Naive thymus-derived CD4-positive, alpha-beta T cell (primary cell): ENCODE measurements at regions not wholly inside any gene's neighbourhood (a gene's known extent, or its start where the extent isn't known, plus 50 kb on each side); places are given as distances from the start of the nearest gene placed in this dataset.

ENCODE experiments used
- ATAC-seq: fragments of 150-1000 bp; cut with Tn5 transposase; 2 replicates; pipeline ENCODE4 v1.10.0; 2021; ENCODE audit warnings: mild to moderate bottlenecking, moderate library complexity
- CTCF ChIA-PET: fragments of 350-600 bp; sonication (Branson Sonifier 250); formaldehyde crosslinking; loops from one replicate; lab custom pipeline; 2021; ENCODE audit warnings: antibody characterized with exemption; lab: Charles Lee
- POLR2A ChIA-PET: fragments of 350-600 bp; sonication (Branson Sonifier 250); formaldehyde crosslinking; loops from one replicate; lab custom pipeline; 2021; ENCODE audit warnings: antibody characterized with exemption, inconsistent platforms; lab: Charles Lee
- DNase-seq, 9 donors: peaks; one replicate each; pipeline versions ENCODE4 v3.0.0 to v3.0.0-alpha.2; 2020 to 2022; ENCODE audit warnings: mixed read lengths in 1 of 9
- H3K27ac ChIP-seq: one replicate; pipeline ENCODE4 v1.7.0; 2013; ENCODE audit warnings: mild to moderate bottlenecking, low read depth, low read length, moderate library complexity
- H3K27me3 ChIP-seq, 2 donors: one replicate each; pipeline ENCODE4 v1.7.0; 2013; ENCODE audit warnings: low read length in 2 of 2, mild to moderate bottlenecking in 2 of 2, moderate library complexity in 2 of 2; ENCODE audit not compliant: control insufficient read depth in 2 of 2, insufficient read depth in 2 of 2
- H3K36me3 ChIP-seq, 3 experiments: 1 replicate in 2 of 3; 2 replicates in 1 of 3; pipeline ENCODE4 v1.7.0; 2013; ENCODE audit warnings: low read length in 3 of 3, mild to moderate bottlenecking in 3 of 3, moderate library complexity in 1 of 3; ENCODE audit not compliant: insufficient read depth in 3 of 3, control insufficient read depth in 2 of 3
- H3K4me1 ChIP-seq, 2 donors: one replicate each; pipeline ENCODE4 v1.7.0; 2013; ENCODE audit warnings: low read length in 2 of 2, mild to moderate bottlenecking in 2 of 2, moderate library complexity in 1 of 2; ENCODE audit not compliant: control insufficient read depth in 2 of 2, insufficient read depth in 2 of 2
- H3K4me3 ChIP-seq: 2 replicates; pipeline ENCODE4 v1.7.0; 2013; ENCODE audit warnings: mild to moderate bottlenecking, low read length
- H3K9me3 ChIP-seq, 3 experiments: 1 replicate in 2 of 3; 2 replicates in 1 of 3; pipeline ENCODE4 v1.7.0; 2013; ENCODE audit warnings: low read length in 3 of 3; ENCODE audit not compliant: control insufficient read depth in 2 of 3
- H3K27ac Mint-ChIP-seq, 9 donors: one replicate each; pipeline ENCODE4 v1.8.0; 2020 to 2022; ENCODE audit warnings: mixed read lengths in 9 of 9, mild to moderate bottlenecking in 8 of 9, moderate library complexity in 5 of 9, inconsistent platforms in 2 of 9
- H3K27me3 Mint-ChIP-seq, 5 donors: one replicate each; pipeline ENCODE4 v1.8.0; 2021 to 2022; ENCODE audit warnings: mixed read lengths in 5 of 5, mild to moderate bottlenecking in 1 of 5
- H3K36me3 Mint-ChIP-seq, 5 donors: one replicate each; pipeline ENCODE4 v1.8.0; 2020 to 2022; ENCODE audit warnings: mixed read lengths in 5 of 5, mild to moderate bottlenecking in 3 of 5, inconsistent platforms in 1 of 5
- H3K4me1 Mint-ChIP-seq, 7 donors: one replicate each; pipeline ENCODE4 v1.8.0; 2020 to 2022; ENCODE audit warnings: mixed read lengths in 7 of 7, mild to moderate bottlenecking in 3 of 7, inconsistent platforms in 1 of 7
- H3K4me3 Mint-ChIP-seq, 10 donors: one replicate each; pipeline ENCODE4 v1.8.0; 2020 to 2022; ENCODE audit warnings: mild to moderate bottlenecking in 10 of 10, mixed read lengths in 10 of 10, moderate library complexity in 6 of 10, inconsistent platforms in 2 of 10
- H3K9me3 Mint-ChIP-seq, 11 donors: one replicate each; pipeline ENCODE4 v1.8.0; 2020 to 2022; ENCODE audit warnings: mixed read lengths in 11 of 11, mild to moderate bottlenecking in 4 of 11, inconsistent platforms in 1 of 11, moderate library complexity in 1 of 11
- intact Hi-C, 2 donors: fragments of 100-400 bp; cut with micrococcal nuclease; formaldehyde crosslinking; loops; one replicate each; pipeline ENCODE4 v1.15.1; 2023

- intact Hi-C loops, result no loop called here
These were observed 59.7 kb downstream of the KCNA1 start for GRCh38 chr12:4969405-4969804.

GRCh38 chr12:4974217-4974616 is 64.5 kb downstream of the KCNA1 start:
- Histone ChIP-seq H3K27ac (no peak overlapping the region), H3K4me3 (no peak overlapping the region), H3K27me3 (no peaks in the 10 kb centered on the region), H3K4me1 (no peaks in the 10 kb centered on the region), H3K36me3 (no peaks in the 10 kb centered on the region), H3K9me3 (no peaks in the 10 kb centered on the region)
- ChIA-PET POLR2A (no interaction called here), CTCF (no interaction called here)
- no peak overlapping the region for H3K27ac Mint-ChIP-seq
- ATAC-seq (no peak), DNase-seq (no peak)
- H3K4me1 Mint-ChIP-seq, result no peaks in the 10 kb centered on the region
- peaks cover 5 to 50% (median 38%) of the 10 kb centered on the region in 5 donors for H3K27me3 Mint-ChIP-seq
- H3K36me3 Mint-ChIP-seq, result no peaks in the 10 kb centered on the region
- no peak overlapping the region for H3K4me3 Mint-ChIP-seq
- intact Hi-C loops, result no loop called here
- H3K9me3 Mint-ChIP-seq, result peaks cover 0 to 1% (median 0%) of the 10 kb centered on the region in 11 donors

More at GRCh38 chr12:4969405-4969804, 59.7 kb downstream of the KCNA1 start:
- Mint-ChIP-seq H3K27me3 (peaks cover 16 to 33% (median 29%) of the 10 kb centered on the region in 5 donors), H3K4me1 (no peaks in the 10 kb centered on the region), H3K27ac (no peak overlapping the region), H3K4me3 (no peak overlapping the region), H3K36me3 (no peaks in the 10 kb centered on the region), H3K9me3 (no peaks in the 10 kb centered on the region)
- Histone ChIP-seq H3K36me3 (no peaks in the 10 kb centered on the region), H3K4me1 (no peaks in the 10 kb centered on the region), H3K27me3 (no peaks in the 10 kb centered on the region), H3K9me3 (no peaks in the 10 kb centered on the region), H3K4me3 (no peak overlapping the region), H3K27ac (no peak overlapping the region)
- CTCF ChIA-PET, result no interaction called here
- DNase-seq (no peak), ATAC-seq (no peak)
- POLR2A ChIA-PET, result no interaction called here

- no peaks in the 10 kb centered on the region for H3K9me3 ChIP-seq
- no peaks in the 10 kb centered on the region for H3K4me1 ChIP-seq
- no peaks in the 10 kb centered on the region for H3K4me1 Mint-ChIP-seq
- H3K27me3 ChIP-seq, result no peaks in the 10 kb centered on the region
- ATAC-seq (no peak), DNase-seq (no peak)
- no peaks in the 10 kb centered on the region for H3K36me3 Mint-ChIP-seq
- peaks cover 3 to 44% (median 30%) of the 10 kb centered on the region in 5 donors for H3K27me3 Mint-ChIP-seq
- POLR2A ChIA-PET, result no interaction called here
- no peak overlapping the region for H3K4me3 Mint-ChIP-seq
- no peak overlapping the region for H3K27ac ChIP-seq
- intact Hi-C loops, result no loop called here
- CTCF ChIA-PET, result no interaction called here
- H3K27ac Mint-ChIP-seq, result peak overlapping the region in 1 of 9 donors; percentile 21
- H3K9me3 Mint-ChIP-seq, result peaks cover 0 to 1% (median 0%) of the 10 kb centered on the region in 11 donors
- no peaks in the 10 kb centered on the region for H3K36me3 ChIP-seq
- no peak overlapping the region for H3K4me3 ChIP-seq
These were observed 65.9 kb downstream of the KCNA1 start for GRCh38 chr12:4975574-4975973.

GRCh38 chr12:4977102-4977501 is 66.6 kb upstream of the KCNA5 start:
- intact Hi-C loops, result no loop called here
- Mint-ChIP-seq H3K4me3 (no peak overlapping the region), H3K4me1 (no peaks in the 10 kb centered on the region), H3K27me3 (peaks cover 0 to 54% (median 26%) of the 10 kb centered on the region in 5 donors), H3K9me3 (peaks cover 0 to 1% (median 0%) of the 10 kb centered on the region in 11 donors), H3K27ac (no peak overlapping the region), H3K36me3 (no peaks in the 10 kb centered on the region)
- CTCF ChIA-PET, result no interaction called here
- Histone ChIP-seq H3K4me1 (no peaks in the 10 kb centered on the region), H3K27ac (no peak overlapping the region), H3K4me3 (no peak overlapping the region), H3K9me3 (no peaks in the 10 kb centered on the region), H3K27me3 (no peaks in the 10 kb centered on the region), H3K36me3 (no peaks in the 10 kb centered on the region)
- DNase-seq, result no peak
- POLR2A ChIA-PET, result no interaction called here
- ATAC-seq, result no peak

GRCh38 chr12:4978737-4979136 is 64.9 kb upstream of the KCNA5 start:
- Mint-ChIP-seq H3K27me3 (peaks cover 0 to 66% (median 26%) of the 10 kb centered on the region in 5 donors), H3K36me3 (no peaks in the 10 kb centered on the region), H3K4me3 (no peak overlapping the region), H3K9me3 (peaks cover 0 to 9% (median 0%) of the 10 kb centered on the region in 11 donors), H3K27ac (no peak overlapping the region), H3K4me1 (no peaks in the 10 kb centered on the region)
- no peak for DNase-seq
- Histone ChIP-seq H3K27me3 (no peaks in the 10 kb centered on the region), H3K27ac (no peak overlapping the region), H3K4me1 (no peaks in the 10 kb centered on the region), H3K4me3 (no peak overlapping the region), H3K36me3 (no peaks in the 10 kb centered on the region), H3K9me3 (no peaks in the 10 kb centered on the region)
- POLR2A ChIA-PET, result no interaction called here
- intact Hi-C loops, result no loop called here
- ATAC-seq, result no peak
- CTCF ChIA-PET, result no interaction called here

GRCh38 chr12:4979737-4980136 is 63.9 kb upstream of the KCNA5 start:
- Histone ChIP-seq H3K27me3 (no peaks in the 10 kb centered on the region), H3K4me3 (no peak overlapping the region), H3K36me3 (no peaks in the 10 kb centered on the region), H3K27ac (no peak overlapping the region), H3K9me3 (no peaks in the 10 kb centered on the region), H3K4me1 (no peaks in the 10 kb centered on the region)
- ATAC-seq, result no peak
- Mint-ChIP-seq H3K27ac (no peak overlapping the region), H3K36me3 (no peaks in the 10 kb centered on the region), H3K4me1 (no peaks in the 10 kb centered on the region), H3K9me3 (peaks cover 0 to 9% (median 0%) of the 10 kb centered on the region in 11 donors), H3K27me3 (peaks cover 0 to 59% (median 18%) of the 10 kb centered on the region in 5 donors), H3K4me3 (no peak overlapping the region)
- POLR2A ChIA-PET, result no interaction called here
- DNase-seq, result no peak
- intact Hi-C loops, result no loop called here
- CTCF ChIA-PET, result interaction anchor here (0.6 kb wide), 1 partner anchor 144 kb away, joined by 7 read pairs; no protein-coding TSS in a partner anchor

GRCh38 chr12:4984344-4984743 is 59.3 kb upstream of the KCNA5 start:
- Histone ChIP-seq H3K27ac (no peak overlapping the region), H3K36me3 (no peaks in the 10 kb centered on the region), H3K27me3 (no peaks in the 10 kb centered on the region), H3K4me3 (no peak overlapping the region), H3K4me1 (no peaks in the 10 kb centered on the region), H3K9me3 (no peaks in the 10 kb centered on the region)
- Mint-ChIP-seq H3K4me1 (no peaks in the 10 kb centered on the region), H3K9me3 (peaks cover 0 to 9% (median 0%) of the 10 kb centered on the region in 11 donors), H3K27ac (no peak overlapping the region), H3K4me3 (no peak overlapping the region), H3K27me3 (peaks cover 0 to 48% (median 11%) of the 10 kb centered on the region in 5 donors), H3K36me3 (no peaks in the 10 kb centered on the region)
- DNase-seq (no peak), ATAC-seq (no peak)
- CTCF ChIA-PET, result no interaction called here
- intact Hi-C loops, result no loop called here
- POLR2A ChIA-PET, result no interaction called here
